ENCODE measurements at regions not wholly inside any gene's neighbourhood (a gene's known extent, or its start where the extent isn't known, plus 50 kb on each side); places are given as distances from the start of the nearest gene placed in this dataset.

DNA sequence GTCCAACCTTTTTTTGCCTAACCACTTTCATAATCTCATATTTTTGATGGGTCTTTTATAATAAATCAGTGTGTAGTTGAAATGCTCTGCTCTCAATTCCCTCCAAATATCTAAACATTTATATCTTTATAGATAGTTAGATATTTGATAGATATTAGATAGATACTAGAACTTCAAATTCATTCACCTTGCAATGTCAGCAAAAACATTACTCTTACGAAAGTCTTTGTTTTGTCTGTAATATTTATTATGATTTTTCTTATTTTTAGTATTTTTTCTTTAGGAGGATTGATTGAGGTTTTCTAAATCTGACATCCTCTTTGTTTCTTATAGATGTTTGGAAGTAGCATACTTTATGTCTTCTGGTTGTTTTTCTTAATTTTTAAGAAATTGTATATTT is 2563.6 kb downstream of the PCDH7 start:
- no peak for DNase-seq (ENCODE audit: low read depth in 2 of 2)

DNA sequence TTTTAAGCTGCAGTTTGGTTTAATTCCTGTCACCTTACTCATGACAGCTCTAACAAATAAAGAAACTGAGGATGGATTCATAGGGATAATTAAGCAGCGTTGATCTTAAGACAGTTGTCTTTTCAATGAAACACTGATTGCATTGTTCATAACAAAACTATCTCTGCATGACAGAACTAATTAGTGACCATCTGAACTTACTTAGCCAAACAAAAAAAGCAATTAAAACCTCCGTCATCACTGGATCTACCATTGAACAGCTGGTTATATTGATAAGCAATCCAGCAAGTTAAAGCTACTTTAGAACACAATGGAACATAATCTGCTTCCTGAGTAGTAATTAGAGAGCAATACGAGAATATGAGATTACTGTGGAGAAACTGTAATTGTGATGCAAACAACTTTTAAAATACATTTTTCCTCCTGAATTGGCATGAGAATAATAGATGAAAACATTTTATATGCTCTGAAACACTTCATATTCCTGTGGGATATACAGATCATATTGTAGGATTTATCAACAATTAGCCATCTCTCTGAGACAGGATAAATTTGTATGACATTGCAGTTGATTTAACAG is 2576.8 kb downstream of the PCDH7 start:
- no peak for DNase-seq (ENCODE audit: low read depth in 2 of 2)

DNA sequence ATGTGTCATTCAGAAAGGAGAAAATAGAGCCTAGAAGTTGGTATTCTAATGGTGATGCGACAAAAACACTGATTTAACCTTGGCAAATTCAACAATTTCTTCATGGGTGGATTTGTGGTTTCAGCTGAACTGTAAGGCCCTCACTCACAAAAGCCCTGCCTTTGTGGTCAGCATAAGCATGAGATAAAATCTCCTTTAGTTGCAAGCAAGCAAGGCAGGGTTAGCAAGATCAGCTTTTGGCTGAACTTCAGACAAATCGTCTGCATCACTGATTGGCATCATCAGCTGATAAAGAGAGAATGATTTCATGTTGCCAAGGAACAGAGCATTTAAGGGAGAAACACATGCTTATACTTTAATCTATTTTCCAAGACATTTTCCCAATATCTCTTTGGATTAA is 2582.2 kb downstream of the PCDH7 start:
- no peak for DNase-seq (ENCODE audit: low read depth in 2 of 2)

DNA sequence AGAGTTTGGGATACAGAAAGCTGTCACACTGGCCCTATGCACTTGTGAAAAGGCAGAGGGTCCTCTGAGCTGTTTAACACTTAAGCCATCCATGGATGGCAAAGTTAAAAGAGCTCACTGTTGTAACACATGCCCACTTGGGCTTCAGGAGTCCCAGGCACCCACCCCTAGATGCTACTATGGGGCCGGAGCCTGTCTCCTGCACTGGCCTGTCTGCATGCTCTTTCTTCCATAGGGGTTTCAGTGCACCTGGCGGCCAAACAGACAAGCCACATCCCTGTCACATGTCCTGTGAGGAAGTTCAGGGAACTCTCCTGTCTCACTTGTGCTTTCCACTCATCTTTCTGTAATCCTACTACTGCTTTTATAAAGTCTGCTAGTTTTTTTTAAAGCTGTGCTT is 2586.0 kb downstream of the PCDH7 start:
- no peak for DNase-seq (ENCODE audit: low read depth in 2 of 2)

DNA sequence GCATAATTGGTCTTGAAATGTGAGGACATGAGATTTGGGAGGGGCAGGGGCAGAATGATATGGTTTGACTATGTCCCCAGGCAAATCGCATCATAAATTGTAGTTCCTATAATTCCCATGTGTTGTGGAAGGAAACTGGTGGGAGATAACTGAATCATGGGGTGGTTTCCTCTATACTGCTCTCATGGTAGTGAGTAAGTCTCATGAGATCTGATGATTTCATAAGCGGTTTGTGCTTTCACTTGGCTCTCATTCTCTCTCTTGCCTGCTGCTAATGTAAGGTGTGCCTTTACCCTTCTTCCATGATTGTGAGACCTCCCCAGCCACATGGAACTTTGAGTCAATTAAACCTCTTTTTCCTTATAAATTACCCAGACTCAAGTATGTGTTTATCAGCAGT is 2595.9 kb downstream of the PCDH7 start:
- no peak for DNase-seq (ENCODE audit: low read depth in 2 of 2)

DNA sequence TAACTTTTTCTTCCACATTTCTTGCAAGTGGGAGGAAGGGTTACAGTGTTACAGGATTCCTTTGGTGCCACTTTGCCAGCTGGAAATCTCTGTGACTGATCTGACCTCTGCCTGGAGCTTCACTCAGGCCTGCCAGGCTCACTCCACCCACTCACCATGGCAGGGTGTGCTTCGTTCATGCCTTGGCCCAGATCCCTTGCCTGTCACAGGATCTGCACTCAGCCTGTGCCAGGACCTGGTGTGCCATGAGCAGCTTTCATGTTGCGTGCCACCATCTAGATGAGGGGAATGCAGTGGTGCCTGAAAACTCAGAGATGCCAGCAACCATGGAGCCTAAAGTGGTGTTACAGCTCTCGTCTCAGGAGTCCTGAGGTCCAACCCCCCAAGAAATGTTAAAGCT is 2596.4 kb downstream of the PCDH7 start:
- DNase-seq (ENCODE audit: low read depth in 2 of 2): no peak

DNA sequence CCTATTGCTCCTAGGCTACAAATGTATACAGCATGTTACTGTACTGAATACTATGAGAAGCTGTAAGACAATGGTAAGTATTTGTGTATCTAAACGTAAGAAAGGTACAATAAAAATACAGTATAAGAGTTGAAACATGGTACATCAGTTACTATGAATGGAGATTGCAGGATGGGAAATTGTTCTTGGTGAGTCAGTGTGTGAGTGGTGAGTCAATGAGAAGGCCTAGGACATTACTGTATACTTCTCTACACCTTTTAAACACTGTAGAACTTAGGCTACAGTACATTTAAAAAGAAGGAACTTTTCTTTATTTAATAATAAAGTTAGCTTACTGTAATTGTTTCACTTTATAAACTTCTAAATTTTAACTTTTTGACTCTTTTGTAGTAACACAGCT is 2603.2 kb downstream of the PCDH7 start:
- no peak for DNase-seq (ENCODE audit: low read depth in 2 of 2)

DNA sequence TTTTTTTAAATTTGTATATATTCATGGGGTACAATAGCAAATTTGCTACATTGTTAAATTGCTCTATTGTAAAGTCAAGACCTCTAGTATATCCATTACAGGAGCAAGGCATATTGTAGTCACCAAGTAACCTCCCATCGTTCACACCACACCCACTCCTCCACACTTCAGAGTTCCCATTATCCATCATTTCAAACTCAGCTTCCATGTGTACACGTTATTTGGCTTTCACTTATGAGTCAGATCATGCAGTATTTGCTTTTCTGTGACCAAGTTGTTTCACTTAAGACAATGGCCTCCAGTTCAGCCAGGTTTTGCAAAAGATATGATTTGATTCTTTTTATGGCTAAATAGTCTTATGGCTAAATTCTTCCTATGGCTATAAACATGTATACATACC is 2614.2 kb downstream of the PCDH7 start:
- no peak for DNase-seq (ENCODE audit: low read depth in 2 of 2)

DNA sequence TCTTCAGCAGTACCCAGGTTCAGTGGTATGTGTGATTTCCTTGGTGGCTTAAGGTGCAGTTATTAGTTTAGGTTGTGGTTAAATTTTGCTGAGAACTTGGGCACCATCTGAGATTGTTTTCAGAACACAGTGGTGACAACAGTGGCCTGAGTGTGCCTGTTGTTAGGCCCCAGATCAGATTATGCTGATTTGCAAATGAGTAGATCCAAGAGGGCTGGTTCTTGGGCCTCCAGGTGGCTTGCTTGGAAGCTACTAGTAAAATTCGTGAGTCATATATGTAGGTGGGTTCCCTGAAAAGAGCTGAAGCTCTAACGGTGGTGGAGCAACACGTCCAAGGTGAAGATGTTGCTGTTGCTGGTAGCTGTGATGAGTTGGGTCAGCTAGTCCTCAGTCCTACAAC is 2619.6 kb downstream of the PCDH7 start:
- no peak for DNase-seq (ENCODE audit: low read depth in 2 of 2)

DNA sequence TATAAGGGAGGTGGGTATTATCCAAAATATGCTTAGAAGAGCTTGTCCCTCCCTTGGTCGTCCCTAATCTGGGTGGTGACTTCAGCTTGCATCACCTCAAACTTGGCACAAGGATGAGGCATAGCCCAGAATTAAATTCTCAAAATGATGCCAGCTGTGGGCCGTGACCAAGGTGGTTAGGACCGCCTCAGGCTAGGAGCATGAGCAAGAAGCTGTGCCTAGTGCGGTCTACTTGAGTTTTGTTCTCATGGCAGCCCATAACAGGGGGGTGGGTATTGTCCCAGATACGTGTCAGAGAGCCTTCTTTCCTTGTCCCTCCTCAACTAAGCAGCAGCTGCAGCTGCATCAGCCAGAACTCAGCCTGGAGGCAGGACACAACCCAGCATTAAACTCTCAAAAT is 2620.0 kb downstream of the PCDH7 start:
- no peak for DNase-seq (ENCODE audit: low read depth in 2 of 2)

DNA sequence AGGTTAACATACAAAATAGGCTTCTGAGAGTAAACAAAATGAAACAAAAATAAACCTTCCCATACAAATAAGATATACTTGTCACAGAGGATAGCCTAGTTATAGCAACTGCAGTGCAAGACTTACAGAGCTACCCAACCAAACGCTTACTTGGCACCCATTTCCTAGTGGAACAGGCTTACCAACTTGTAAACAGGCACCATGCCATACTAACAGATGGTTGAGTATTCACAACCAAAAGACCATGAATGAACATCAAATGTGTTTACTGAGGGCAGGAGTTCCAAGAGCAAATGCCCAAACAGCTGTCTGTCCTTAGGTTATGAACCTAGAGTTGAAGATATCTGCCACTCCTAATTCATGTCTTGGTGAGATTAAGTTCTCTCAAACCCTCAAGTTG is 2629.2 kb downstream of the PCDH7 start:
- no peak for DNase-seq (ENCODE audit: low read depth in 2 of 2)

DNA sequence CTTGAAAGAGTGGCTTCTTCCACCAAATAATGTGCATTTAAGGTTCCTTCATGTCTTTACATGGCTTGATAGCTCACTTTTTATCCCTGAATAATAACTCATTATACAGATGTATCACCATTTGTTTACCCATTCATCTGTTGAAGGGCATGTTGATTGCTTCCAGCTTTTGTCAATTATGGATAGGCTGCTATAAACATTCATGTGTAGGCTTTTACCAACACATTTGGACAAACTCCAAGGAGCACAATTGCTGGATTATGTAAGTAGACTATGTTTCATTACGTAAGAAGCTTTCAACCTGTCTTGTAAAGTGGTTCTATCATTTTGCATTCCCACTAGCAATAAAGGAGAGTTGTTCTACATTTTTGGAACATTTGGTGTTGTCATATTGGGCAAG is 2637.0 kb downstream of the PCDH7 start:
- DNase-seq (ENCODE audit: low read depth in 2 of 2): no peak

DNA sequence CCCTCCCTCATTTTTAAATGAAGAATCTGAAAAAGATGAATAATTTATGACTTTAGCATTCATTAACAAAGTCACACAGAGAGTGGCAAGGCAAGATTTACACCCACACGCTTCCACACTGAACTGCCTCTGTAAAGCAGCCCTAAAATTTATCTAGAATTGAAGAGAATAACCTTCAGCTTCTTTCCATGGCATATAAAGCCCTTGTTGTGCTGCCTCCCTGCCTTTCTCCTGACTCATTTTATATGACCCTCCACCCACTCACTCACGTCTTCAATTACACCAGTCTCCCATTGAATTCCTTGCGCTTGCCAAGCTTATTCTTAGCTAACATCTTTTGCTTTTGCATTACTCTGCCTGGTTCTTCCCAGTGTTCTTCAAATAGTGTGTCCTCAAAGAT is 2649.3 kb downstream of the PCDH7 start:
- DNase-seq (ENCODE audit: low read depth in 2 of 2): no peak

DNA sequence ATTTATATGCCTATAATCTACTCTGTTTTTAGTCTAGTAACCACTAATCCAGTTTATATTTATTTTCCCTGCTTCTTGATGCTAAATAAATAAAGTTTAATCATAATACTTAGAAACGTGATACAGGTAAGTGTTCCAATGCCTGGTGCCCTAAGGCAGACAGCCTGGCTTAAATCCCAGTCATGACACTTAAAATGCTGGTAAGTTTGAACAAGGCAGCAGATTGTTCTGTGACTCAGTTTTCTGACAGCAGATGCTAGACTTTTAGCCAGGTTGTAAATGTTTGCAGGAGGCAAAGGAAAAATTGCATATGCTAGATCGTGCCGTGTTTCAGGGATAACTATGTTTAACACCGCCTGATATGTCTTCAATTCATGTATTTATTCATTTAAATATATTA is 2661.6 kb downstream of the PCDH7 start:
- DNase-seq (ENCODE audit: low read depth in 2 of 2): no peak

DNA sequence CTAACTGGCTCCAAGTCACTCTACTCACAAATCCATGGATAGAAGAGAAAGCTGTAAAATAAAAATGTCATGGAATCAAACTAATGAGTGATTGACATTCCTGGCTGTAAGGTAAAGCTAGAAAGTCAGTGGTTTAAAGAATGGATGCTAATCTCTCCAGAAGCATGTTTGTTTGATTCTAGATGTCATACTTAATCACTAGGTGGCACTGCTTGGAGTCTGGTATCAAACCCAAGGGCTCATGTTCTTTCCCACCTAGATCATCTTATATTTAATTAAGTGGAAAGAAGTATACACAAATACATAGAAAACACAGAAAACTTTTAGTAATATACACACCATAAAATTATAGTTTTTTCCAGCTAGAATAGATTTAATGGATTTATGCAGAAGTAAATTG is 2666.6 kb downstream of the PCDH7 start:
- DNase-seq (ENCODE audit: low read depth in 2 of 2): no peak

DNA sequence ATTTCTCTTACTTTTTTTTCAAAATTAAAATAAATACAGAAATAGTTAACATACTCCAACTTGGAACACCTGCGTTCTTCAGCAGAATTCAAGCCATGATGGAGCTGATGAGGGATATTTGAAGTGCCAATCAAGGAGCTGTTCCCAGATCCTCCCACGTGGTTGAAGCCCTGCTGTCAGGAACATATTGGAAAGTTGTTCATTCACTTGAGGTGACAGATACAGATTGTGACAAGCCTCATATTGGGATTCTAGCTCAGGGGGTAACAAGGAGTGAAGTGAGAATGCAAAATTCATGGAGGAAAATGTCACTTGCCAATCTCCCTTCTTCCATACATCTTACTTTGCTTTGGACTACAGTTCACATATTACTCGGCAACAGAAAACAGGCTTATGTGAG is 2670.8 kb downstream of the PCDH7 start:
- no peak for DNase-seq (ENCODE audit: low read depth in 2 of 2)

DNA sequence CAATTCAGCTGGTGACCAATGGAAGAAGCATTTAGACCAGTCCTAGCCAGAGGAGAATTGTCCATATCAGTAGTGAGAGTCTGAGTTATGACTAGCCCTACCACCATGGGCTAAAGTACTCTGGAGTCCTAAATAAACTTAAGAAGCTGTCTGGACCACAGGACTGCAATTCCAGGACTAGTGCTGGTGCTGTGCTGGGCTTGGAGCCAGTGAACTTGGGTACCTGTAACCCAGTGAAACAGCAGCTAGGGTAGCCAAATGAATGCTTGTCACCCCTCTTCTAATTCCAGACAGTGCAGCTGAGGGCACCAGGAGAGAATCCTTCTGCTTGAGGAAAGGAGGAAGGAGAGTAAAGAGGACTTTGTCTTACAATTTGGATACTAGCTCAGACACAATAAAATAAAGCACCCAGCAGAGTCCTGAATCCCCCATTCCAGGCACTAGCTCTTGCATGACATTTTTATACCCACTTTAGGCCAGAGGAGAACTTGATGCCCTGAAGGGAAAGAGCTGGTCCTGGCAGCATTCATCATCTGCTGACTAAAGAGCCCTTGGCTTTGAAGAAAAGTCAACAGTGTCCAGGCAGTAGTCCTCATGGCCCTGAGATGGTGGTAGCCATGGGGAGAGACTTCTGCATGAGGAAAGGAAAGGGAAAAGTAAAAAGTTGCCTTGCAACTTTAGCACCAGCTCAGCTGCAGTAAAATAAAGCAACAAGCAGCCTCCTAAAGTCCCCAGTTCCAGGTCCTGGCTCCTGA is 2675.7 kb downstream of the PCDH7 start:
- no peak for DNase-seq (ENCODE audit: low read depth in 2 of 2)

DNA sequence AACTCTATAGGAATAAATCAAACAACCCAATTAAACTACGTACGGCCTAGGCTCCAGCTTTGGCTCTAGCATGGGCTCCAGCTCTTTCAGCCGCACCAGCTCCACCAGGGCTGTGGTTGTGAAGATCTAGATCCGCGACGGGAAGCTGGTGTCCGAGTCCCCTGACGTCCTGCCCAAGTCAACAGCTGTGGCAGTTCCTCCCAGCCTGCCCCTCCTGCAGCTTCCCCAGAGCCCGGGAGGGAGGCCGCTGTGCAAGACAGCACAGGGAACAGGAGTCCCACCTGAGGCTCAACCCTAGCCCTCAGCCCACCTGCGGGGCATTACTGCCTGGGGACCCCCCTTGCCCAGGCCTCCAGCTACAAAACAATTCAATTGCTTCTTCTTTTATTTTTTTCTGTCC is 2680.3 kb downstream of the PCDH7 start:
- no peak for DNase-seq (ENCODE audit: low read depth in 2 of 2)

DNA sequence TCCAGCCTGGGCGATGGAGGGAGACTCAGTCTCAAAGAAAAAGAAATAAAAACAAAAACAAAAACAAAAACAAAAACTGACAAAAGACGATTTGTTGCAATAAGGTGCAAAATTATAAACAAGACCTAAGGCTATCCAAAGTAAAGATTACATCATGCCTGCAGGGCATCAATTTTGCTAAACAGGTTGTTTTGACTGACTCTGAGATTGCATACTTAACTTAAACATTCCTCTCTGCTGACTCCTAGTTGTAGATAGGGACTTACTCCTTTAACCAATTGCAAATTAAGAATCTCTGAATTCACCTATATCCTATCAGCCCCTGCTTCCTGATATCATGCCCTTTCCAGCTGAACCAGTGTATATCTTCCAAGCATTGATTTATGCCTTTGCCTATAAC is 2687.3 kb downstream of the PCDH7 start:
- DNase-seq (ENCODE audit: low read depth in 2 of 2): no peak

DNA sequence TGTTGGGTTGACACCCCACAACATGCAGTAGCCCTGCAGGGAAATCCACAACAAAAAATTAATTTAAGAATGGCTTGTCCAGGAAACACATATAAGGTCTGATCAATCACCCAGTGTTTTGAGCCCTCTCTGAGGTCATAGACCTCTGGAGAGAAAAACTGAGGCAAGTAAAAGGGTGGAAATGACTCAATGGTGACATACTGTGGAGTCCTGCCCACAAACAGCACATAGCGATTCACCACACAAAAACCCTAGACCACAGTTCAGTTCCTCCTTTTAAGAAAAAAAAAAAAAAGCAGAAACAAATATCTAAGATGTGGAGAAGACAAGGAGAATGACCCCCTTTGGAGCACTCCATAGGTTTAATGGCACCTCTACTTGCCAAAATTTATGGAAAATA is 2691.0 kb downstream of the PCDH7 start:
- DNase-seq (ENCODE audit: low read depth in 2 of 2): no peak

DNA sequence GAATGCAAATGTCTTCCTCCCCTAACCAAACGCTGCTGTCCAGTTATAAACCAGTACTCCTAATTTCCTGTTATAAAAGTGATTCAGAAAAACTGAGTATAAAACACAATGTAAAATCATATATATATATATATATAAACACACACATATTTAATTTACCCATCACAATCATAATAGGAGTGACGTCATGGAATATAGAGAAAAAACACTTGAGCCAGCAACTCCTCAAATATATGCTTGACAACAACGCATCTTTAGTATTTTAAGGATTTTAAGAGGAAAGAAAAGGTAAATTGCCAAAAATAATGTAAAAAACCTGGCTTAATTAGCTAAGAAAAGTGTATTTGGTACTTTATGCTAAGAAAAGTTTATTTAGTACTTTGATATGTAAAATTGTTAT is 2701.7 kb downstream of the PCDH7 start:
- DNase-seq (ENCODE audit: low read depth in 2 of 2): no peak

DNA sequence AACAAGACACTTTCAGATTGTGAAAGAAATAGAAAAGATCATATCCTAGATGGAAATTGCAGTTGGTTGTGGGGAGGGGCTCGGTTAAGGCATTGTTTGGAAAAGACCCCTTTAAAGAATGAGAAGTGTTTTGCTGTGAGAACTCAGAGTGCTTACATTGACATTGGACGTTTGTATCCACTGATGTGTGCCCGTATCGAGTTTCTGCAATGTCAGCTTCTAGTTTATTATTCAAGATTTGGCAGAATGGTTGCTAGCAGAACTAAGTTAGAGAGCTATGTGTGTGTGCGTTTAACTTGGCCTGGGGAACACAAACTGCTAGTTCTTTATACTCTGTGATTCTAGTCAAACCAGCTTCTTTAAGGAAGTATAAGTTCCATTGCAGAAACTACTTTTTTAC is 2702.5 kb downstream of the PCDH7 start:
- DNase-seq (ENCODE audit: low read depth in 2 of 2): no peak

DNA sequence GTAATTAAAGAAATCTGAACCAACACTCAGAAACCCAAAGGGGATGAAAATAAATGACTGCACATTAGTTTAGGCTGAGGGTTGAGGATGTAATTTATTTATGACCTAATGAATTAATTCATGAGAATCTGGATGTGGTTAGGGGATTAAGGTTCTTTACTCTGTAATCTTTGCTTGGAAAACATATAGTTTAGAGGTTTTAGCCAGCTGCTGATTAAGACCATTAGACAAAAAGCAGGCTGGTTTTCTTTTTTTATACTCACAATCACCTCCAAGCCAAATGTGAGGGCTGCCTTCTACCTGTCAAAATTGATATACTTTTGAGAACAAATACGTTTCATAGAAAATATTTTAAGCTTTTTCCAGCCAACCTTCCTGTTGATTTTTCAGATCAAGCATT is 2705.8 kb downstream of the PCDH7 start:
- DNase-seq (ENCODE audit: low read depth in 2 of 2): no peak

DNA sequence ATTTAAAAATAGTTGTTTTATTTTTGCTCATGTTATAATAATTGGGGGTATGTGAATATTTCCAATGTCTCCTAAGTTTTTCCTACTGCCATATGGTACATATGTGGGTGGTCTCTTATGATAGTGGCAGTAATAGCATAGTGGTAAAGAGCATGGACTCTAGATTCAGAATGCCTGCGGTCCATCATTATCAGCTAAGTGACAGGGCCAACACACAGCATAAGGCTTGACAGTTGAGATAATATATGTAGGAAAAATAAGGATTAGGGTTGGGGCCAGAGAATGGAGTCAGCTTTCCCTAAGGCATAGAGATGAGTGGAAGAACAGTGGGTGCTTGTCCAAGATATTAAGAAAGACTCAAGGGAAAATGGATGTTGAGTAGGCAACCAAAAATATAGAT is 2707.5 kb downstream of the PCDH7 start:
- DNase-seq (ENCODE audit: low read depth in 2 of 2): no peak

All from stimulated activated CD4-positive, alpha-beta T cell treated with anti-CD3 and anti-CD28 coated beads, Interleukin-1b, Interleukin-23, amount 100 ng/mL, for 4 hours (primary cell).